HG03196 (cell line): ENCODE measurements at regions not wholly inside any gene's neighbourhood (a gene's known extent, or its start where the extent isn't known, plus 50 kb on each side); places are given as distances from the start of the nearest gene placed in this dataset.
A peak's percentile ranks its signal among the peaks of the same experiment; 100 is the strongest.
"Not testable (repeated sequence)": the region's sequence is repeated elsewhere in the genome, so short reads cannot be mapped to it uniquely, and the experiment has no call there.

Source experiments
- ATAC-seq: cut with Tn5 transposase; IDR thresholded peaks from one replicate; pipeline ENCODE4 v1.9.1; 2021; ENCODE audit not compliant: unreplicated experiment

- ATAC-seq: no peak
These were observed 258.4 kb upstream of the CACNA2D1 start for GRCh38 chr7:82701949-82702348.

GRCh38 chr7:82700741-82701140 is 257.2 kb upstream of the CACNA2D1 start:
- ATAC-seq: no peak

GRCh38 chr7:82699773-82700186 is 256.2 kb upstream of the CACNA2D1 start:
- no peak for ATAC-seq

- no peak for ATAC-seq
These were observed 254.3 kb upstream of the CACNA2D1 start for GRCh38 chr7:82697897-82698296.

GRCh38 chr7:82696631-82697030 is 253.1 kb upstream of the CACNA2D1 start:
- ATAC-seq: no peak

GRCh38 chr7:82694022-82694421 is 250.4 kb upstream of the CACNA2D1 start:
- no peak for ATAC-seq

- ATAC-seq: no peak
These were observed 247.4 kb upstream of the CACNA2D1 start for GRCh38 chr7:82690929-82691328.

GRCh38 chr7:82685214-82685613 is 241.6 kb upstream of the CACNA2D1 start:
- no peak for ATAC-seq

GRCh38 chr7:82678716-82679115 is 235.1 kb upstream of the CACNA2D1 start:
- no peak for ATAC-seq

- no peak for ATAC-seq
These were observed 234.7 kb upstream of the CACNA2D1 start for GRCh38 chr7:82678259-82678658.

- peak; percentile 87 for ATAC-seq
These were observed 233.9 kb upstream of the CACNA2D1 start for GRCh38 chr7:82677493-82677892.

GRCh38 chr7:82676777-82677463 is 233.3 kb upstream of the CACNA2D1 start:
- ATAC-seq: no peak

- no peak for ATAC-seq
These were observed 231.8 kb upstream of the CACNA2D1 start for GRCh38 chr7:82675396-82675795.

GRCh38 chr7:82674268-82674667 is 230.7 kb upstream of the CACNA2D1 start:
- no peak for ATAC-seq

GRCh38 chr7:82672078-82672477 is 228.5 kb upstream of the CACNA2D1 start:
- ATAC-seq: no peak

- ATAC-seq: no peak
These were observed 225.6 kb upstream of the CACNA2D1 start for GRCh38 chr7:82669141-82669540.

GRCh38 chr7:82668676-82669075 is 225.1 kb upstream of the CACNA2D1 start:
- ATAC-seq: no peak

GRCh38 chr7:82665966-82666507 is 222.5 kb upstream of the CACNA2D1 start:
- no peak for ATAC-seq

- no peak for ATAC-seq
These were observed 212.4 kb upstream of the CACNA2D1 start for GRCh38 chr7:82655965-82656364.

GRCh38 chr7:82650095-82650494 is 206.5 kb upstream of the CACNA2D1 start:
- not testable (repeated sequence) for ATAC-seq

GRCh38 chr7:82633592-82633991 is 190.0 kb upstream of the CACNA2D1 start:
- ATAC-seq: no peak

GRCh38 chr7:82631998-82632397 is 188.4 kb upstream of the CACNA2D1 start:
- ATAC-seq: no peak

GRCh38 chr7:82629583-82629982 is 186.0 kb upstream of the CACNA2D1 start:
- ATAC-seq: no peak
